Panc1 (cell line): ENCODE measurements at regions not wholly inside any gene's neighbourhood (a gene's known extent, or its start where the extent isn't known, plus 50 kb on each side); places are given as distances from the start of the nearest gene placed in this dataset.

Source experiments
- ATAC-seq: fragments of 200-7000 bp; cut with Tn5 transposase; 2 replicates; pipeline ENCODE4 v1.9.1; 2020; ENCODE audit warnings: mild to moderate bottlenecking, moderate library complexity
- BruUV-seq: library from RNA; stranded (reverse); fragments of 400-500 nt; replicated peaks from 2 replicates; lab custom pipeline; 2021; lab: Mats Ljungman, UMichigan
- CTCF ChIA-PET: fragments of 300-600 bp; sonication (Branson Sonifier 250); formaldehyde crosslinking; loops from one replicate; lab custom pipeline; 2022; ENCODE audit warnings: antibody characterized with exemption; lab: Charles Lee
- POLR2A ChIA-PET: fragments of 300-600 bp; sonication (Branson Sonifier 250); formaldehyde crosslinking; loops from one replicate; lab custom pipeline; 2022; ENCODE audit warnings: antibody characterized with exemption; lab: Charles Lee
- DNase-seq: peaks from one replicate; pipeline ENCODE4 v3.0.0-alpha.2; 2010; ENCODE audit warnings: low read depth, low spot score
- H3K27ac ChIP-seq: 2 replicates; pipeline ENCODE4 v1.5.1; 2011; ENCODE audit warnings: mild to moderate bottlenecking, low read length, inconsistent platforms
- H3K27me3 ChIP-seq: fragments of 200-500 bp; sonication (Bioruptor generic); 2 replicates; pipeline ENCODE4 v1.6.0; 2014; ENCODE audit warnings: low read length, inconsistent platforms; ENCODE audit not compliant: control insufficient read depth, insufficient read depth
- H3K36me3 ChIP-seq: fragments of 200-500 bp; sonication (Bioruptor generic); 2 replicates; pipeline ENCODE4 v1.5.1; 2014; ENCODE audit warnings: inconsistent platforms, mild to moderate bottlenecking, low read length, moderate library complexity; ENCODE audit not compliant: control insufficient read depth, insufficient read depth
- H3K4me1 ChIP-seq: 2 replicates; pipeline ENCODE4 v1.5.1; 2011; ENCODE audit warnings: inconsistent platforms, mild to moderate bottlenecking, low read length, moderate library complexity; ENCODE audit not compliant: control insufficient read depth, insufficient read depth
- H3K4me3 ChIP-seq, 2 experiments: 2 replicates each; pipeline ENCODE4 v1.5.1; 2011 to 2012; ENCODE audit warnings: low read depth in 2 of 2, low read length in 2 of 2, mild to moderate bottlenecking in 2 of 2, inconsistent platforms in 1 of 2, moderate library complexity in 1 of 2
- H3K9me3 ChIP-seq: fragments of 200-500 bp; sonication (Bioruptor generic); 2 replicates; pipeline ENCODE4 v1.5.1; 2014; ENCODE audit warnings: low read depth, mild to moderate bottlenecking, inconsistent platforms, low read length, moderate library complexity; ENCODE audit not compliant: control insufficient read depth, insufficient read depth
- POLR2AphosphoS5 ChIP-seq: IDR thresholded peaks from 2 replicates; pipeline ENCODE4 v1.6.1; 2012; ENCODE audit warnings: mild to moderate bottlenecking, low read depth, low read length, moderate library complexity
- SIN3A ChIP-seq: IDR thresholded peaks from 2 replicates; pipeline ENCODE4 v1.6.1; 2012; ENCODE audit warnings: low read depth, mild to moderate bottlenecking, low read length, moderate library complexity, borderline replicate concordance; ENCODE audit not compliant: insufficient read depth
- TCF7L2 ChIP-seq: IDR thresholded peaks from 2 replicates; pipeline ENCODE4 v1.6.1; 2011; ENCODE audit warnings: mild to moderate bottlenecking, low read depth, low read length, inconsistent platforms
- in situ Hi-C: cut with HindIII; loops from 2 replicates; pipeline ENCODE4 v1.10.0; 2016; ENCODE audit warnings: low sequenced_read_pairs, low pct_unique_long_range_greater_than_20kb
- intact Hi-C: fragments of 100-400 bp; cut with micrococcal nuclease; formaldehyde crosslinking; loops from one replicate; pipeline ENCODE4 v1.10.0; 2022; ENCODE audit not compliant: unreplicated experiment
- TF ChIP-seq, protein P1 (sequence below), 2 experiments: IDR thresholded peaks; 2 replicates each; pipeline ENCODE4 v1.6.1; 2011 to 2012; ENCODE audit warnings: low read depth in 2 of 2, control low read depth in 1 of 2, low read length in 1 of 2, mild to moderate bottlenecking in 1 of 2, moderate library complexity in 1 of 2; ENCODE audit not compliant: insufficient read depth in 1 of 2
- TF ChIP-seq, protein P2 (sequence below): fragments of 450-650 bp; IDR thresholded peaks from 2 replicates; pipeline ENCODE4 v1.5.1; 2017; ENCODE audit warnings: mild to moderate bottlenecking

DNA sequence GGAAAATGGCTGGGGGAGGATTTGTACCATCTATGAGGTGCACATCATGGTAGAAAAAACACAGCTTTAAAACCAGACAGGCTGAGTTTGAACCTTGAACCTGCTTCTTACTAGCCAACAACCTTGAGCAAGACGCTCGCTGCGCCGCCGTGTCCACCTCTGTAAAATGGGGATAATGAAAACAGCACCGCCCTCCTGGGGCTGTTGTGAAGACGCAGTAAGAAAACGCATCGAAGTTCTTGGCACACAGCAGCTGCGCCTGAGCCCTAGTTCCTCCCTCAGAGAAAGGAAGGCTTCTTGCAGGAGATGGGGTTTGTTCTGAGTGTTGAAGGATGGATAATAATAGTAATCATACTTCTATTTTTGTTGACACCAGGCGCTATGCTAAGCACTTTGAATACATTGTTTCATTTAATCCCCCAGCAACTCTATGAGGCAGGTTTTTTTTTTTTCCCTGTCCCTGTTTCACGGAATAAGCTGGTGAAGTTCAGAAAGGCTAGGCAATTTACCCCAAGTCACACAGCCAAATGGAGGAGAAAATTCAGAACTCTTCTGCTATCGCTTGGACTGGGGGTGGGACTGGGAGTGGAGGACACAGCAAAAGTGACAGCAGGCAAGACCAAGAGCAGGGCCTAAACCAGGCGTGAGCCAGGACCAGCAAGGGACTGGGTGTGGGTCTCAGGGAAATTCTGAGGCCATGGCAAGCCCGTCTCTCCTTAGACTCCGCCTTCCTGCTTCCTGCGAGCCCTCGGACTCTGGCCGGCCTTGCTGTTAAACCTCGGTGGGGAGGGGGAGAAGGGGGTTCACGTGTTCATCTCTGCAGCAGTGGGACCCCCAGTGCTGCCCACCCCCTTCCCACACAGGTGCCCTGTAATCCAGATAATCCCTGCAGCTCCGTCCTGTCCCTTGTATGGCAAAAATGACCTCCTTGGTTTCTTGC is 97.5 kb downstream of the LRRC74A start:
- no TSS peak for BruUV-seq
- intact Hi-C loops (no loop called here), in situ Hi-C loops (no loop called here)
- Histone ChIP-seq H3K27me3 (no peaks in the 10 kb centered on the region), H3K27ac (peak overlapping the region; percentile 99), H3K4me3 (no peak overlapping the region), H3K4me1 (peaks cover 64% of the 10 kb centered on the region), H3K36me3 (no peaks in the 10 kb centered on the region), H3K9me3 (no peaks in the 10 kb centered on the region)
- ATAC-seq: no peak
- TF ChIP-seq, protein P1, sequence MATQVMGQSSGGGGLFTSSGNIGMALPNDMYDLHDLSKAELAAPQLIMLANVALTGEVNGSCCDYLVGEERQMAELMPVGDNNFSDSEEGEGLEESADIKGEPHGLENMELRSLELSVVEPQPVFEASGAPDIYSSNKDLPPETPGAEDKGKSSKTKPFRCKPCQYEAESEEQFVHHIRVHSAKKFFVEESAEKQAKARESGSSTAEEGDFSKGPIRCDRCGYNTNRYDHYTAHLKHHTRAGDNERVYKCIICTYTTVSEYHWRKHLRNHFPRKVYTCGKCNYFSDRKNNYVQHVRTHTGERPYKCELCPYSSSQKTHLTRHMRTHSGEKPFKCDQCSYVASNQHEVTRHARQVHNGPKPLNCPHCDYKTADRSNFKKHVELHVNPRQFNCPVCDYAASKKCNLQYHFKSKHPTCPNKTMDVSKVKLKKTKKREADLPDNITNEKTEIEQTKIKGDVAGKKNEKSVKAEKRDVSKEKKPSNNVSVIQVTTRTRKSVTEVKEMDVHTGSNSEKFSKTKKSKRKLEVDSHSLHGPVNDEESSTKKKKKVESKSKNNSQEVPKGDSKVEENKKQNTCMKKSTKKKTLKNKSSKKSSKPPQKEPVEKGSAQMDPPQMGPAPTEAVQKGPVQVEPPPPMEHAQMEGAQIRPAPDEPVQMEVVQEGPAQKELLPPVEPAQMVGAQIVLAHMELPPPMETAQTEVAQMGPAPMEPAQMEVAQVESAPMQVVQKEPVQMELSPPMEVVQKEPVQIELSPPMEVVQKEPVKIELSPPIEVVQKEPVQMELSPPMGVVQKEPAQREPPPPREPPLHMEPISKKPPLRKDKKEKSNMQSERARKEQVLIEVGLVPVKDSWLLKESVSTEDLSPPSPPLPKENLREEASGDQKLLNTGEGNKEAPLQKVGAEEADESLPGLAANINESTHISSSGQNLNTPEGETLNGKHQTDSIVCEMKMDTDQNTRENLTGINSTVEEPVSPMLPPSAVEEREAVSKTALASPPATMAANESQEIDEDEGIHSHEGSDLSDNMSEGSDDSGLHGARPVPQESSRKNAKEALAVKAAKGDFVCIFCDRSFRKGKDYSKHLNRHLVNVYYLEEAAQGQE (IDR thresholded peaks at IDR 0.05; ENCODE audit: insufficient read depth in 1 of 2, low read depth in 2 of 2, low read length in 1 of 2): no peak
- no peak for TF ChIP-seq POLR2AphosphoS5
- TF ChIP-seq, protein P2, sequence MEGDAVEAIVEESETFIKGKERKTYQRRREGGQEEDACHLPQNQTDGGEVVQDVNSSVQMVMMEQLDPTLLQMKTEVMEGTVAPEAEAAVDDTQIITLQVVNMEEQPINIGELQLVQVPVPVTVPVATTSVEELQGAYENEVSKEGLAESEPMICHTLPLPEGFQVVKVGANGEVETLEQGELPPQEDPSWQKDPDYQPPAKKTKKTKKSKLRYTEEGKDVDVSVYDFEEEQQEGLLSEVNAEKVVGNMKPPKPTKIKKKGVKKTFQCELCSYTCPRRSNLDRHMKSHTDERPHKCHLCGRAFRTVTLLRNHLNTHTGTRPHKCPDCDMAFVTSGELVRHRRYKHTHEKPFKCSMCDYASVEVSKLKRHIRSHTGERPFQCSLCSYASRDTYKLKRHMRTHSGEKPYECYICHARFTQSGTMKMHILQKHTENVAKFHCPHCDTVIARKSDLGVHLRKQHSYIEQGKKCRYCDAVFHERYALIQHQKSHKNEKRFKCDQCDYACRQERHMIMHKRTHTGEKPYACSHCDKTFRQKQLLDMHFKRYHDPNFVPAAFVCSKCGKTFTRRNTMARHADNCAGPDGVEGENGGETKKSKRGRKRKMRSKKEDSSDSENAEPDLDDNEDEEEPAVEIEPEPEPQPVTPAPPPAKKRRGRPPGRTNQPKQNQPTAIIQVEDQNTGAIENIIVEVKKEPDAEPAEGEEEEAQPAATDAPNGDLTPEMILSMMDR: no peak
- no peak for TF ChIP-seq TCF7L2
- no peak for TF ChIP-seq SIN3A
- CTCF ChIA-PET: interaction anchor here (1.6 kb wide), 1 partner anchor 10 kb away, joined by 9 read pairs; no protein-coding TSS in a partner anchor
- POLR2A ChIA-PET: no interaction called here
- DNase-seq: no peak

DNA sequence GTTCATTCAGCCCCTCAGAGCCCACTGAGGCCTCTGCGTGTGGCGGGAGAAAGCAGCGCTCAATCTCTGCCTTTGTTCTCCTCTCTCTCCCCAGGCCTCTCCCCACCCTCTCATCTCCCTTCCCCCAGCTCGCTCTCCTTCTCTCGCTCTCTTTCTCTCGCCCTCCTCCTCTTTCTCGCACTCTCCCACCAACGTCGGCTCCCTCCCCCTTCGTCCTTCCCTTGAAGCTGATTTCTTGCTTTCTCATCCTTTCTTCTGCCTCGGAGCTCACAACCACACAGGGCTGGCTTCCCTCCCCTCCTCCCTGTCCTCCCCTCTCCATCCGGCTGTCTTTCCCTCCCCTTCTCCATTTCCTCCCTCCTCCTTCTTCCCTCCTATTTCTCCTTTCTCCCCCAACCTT is 96.4 kb downstream of the LRRC74A start:
- peak overlapping the region; percentile 99 for H3K27ac ChIP-seq
- no TSS peak for BruUV-seq
- CTCF ChIA-PET: no interaction called here
- in situ Hi-C loops: no loop called here
- H3K36me3 ChIP-seq: no peaks in the 10 kb centered on the region
- DNase-seq: no peak
- no peaks in the 10 kb centered on the region for H3K27me3 ChIP-seq
- POLR2A ChIA-PET: interaction anchor here (0.5 kb wide), 1 partner anchor 215 kb away, joined by 3 read pairs; no protein-coding TSS in a partner anchor
- no peaks in the 10 kb centered on the region for H3K9me3 ChIP-seq
- ATAC-seq: no peak
- TF ChIP-seq POLR2AphosphoS5: no peak
- TF ChIP-seq, protein P2: no peak
- TF ChIP-seq TCF7L2: no peak
- TF ChIP-seq, protein P1 (IDR thresholded peaks at IDR 0.05; ENCODE audit: insufficient read depth in 1 of 2, low read depth in 2 of 2, low read length in 1 of 2): no peak
- TF ChIP-seq SIN3A: no peak
- intact Hi-C loops: no loop called here
- H3K4me1 ChIP-seq: peaks cover 67% of the 10 kb centered on the region
- H3K4me3 ChIP-seq: no peak overlapping the region
